HG03521 (cell line): ENCODE measurements at regions not wholly inside any gene's neighbourhood (a gene's known extent, or its start where the extent isn't known, plus 50 kb on each side); places are given as distances from the start of the nearest gene placed in this dataset.
"Not testable (repeated sequence)": the region's sequence is repeated elsewhere in the genome, so short reads cannot be mapped to it uniquely, and the experiment has no call there.

Experiments used
- ATAC-seq: cut with Tn5 transposase; IDR thresholded peaks from one replicate; pipeline ENCODE4 v1.9.1; 2021; ENCODE audit warnings: mild to moderate bottlenecking, moderate library complexity; ENCODE audit not compliant: unreplicated experiment

- no peak for ATAC-seq
Measured at GRCh38 chr13:97856304-97856675, 97.2 kb upstream of the IPO5 start.

- ATAC-seq = no peak
Measured at GRCh38 chr13:97858161-97858560, 95.3 kb upstream of the IPO5 start.

GRCh38 chr13:97866346-97866745 is 87.1 kb upstream of the IPO5 start:
- no peak for ATAC-seq

GRCh38 chr13:97866751-97867150 is 86.7 kb upstream of the IPO5 start:
- ATAC-seq = no peak

GRCh38 chr13:97873398-97873797 is 80.1 kb upstream of the IPO5 start:
- no peak for ATAC-seq

- no peak for ATAC-seq
Measured at GRCh38 chr13:97875218-97875617, 78.3 kb upstream of the IPO5 start.

- ATAC-seq = no peak
Measured at GRCh38 chr13:97875911-97876310, 77.6 kb upstream of the IPO5 start.

- no peak for ATAC-seq
Measured at GRCh38 chr13:97878431-97879375, 74.8 kb upstream of the IPO5 start.

GRCh38 chr13:97879646-97880310 is 73.7 kb upstream of the IPO5 start:
- no peak for ATAC-seq

GRCh38 chr13:97880311-97880675 is 73.2 kb upstream of the IPO5 start:
- no peak for ATAC-seq

GRCh38 chr13:97881556-97881955 is 71.9 kb upstream of the IPO5 start:
- no peak for ATAC-seq

GRCh38 chr13:97883396-97883795 is 70.1 kb upstream of the IPO5 start:
- ATAC-seq = no peak

GRCh38 chr13:97884707-97885468 is 68.6 kb upstream of the IPO5 start:
- no peak for ATAC-seq

- no peak for ATAC-seq
Measured at GRCh38 chr13:97885641-97886040, 67.8 kb upstream of the IPO5 start.

GRCh38 chr13:97889803-97890202 is 63.7 kb upstream of the IPO5 start:
- ATAC-seq = no peak

GRCh38 chr13:97890573-97890972 is 62.9 kb upstream of the IPO5 start:
- no peak for ATAC-seq

- not testable (repeated sequence) for ATAC-seq
Measured at GRCh38 chr13:97891964-97892363, 61.5 kb upstream of the IPO5 start.

GRCh38 chr13:97892717-97893116 is 60.8 kb upstream of the IPO5 start:
- ATAC-seq = no peak

- ATAC-seq = no peak
Measured at GRCh38 chr13:97895383-97895782, 58.1 kb upstream of the IPO5 start.

GRCh38 chr13:97896446-97896845 is 57.0 kb upstream of the IPO5 start:
- no peak for ATAC-seq

- ATAC-seq = no peak
Measured at GRCh38 chr13:97901716-97902115, 51.8 kb upstream of the IPO5 start.
